Activated T-cell treated with anti-CD3 and anti-CD28 coated beads, Interleukin-2, amount 50 U/mL, for 1 hour (primary cell): ENCODE measurements at regions not wholly inside any gene's neighbourhood (a gene's known extent, or its start where the extent isn't known, plus 50 kb on each side); places are given as distances from the start of the nearest gene placed in this dataset.

Experiments used
- DNase-seq: peaks from one replicate; pipeline ENCODE4 v3.0.0-alpha.2; 2020

DNA sequence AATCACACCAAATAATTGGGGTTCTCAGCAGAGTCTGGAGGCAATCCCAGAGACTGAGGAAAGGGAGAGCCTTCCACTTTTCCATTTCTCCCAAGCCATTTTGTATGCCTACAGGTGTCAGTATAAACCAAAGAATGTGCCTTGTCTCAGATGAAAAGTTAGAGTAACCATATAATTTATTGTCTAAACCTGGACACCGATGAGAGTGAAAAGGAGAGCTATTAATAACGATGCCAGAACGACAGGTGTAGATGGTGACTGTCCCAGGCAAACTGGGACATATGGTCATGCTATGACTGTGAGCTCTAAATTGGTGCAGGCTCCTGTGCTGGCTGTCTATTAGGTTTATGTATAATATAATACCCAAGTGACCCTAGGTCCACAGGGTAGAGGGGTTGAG, 219.6 kb downstream of the ARHGAP12 start:
- no peak for DNase-seq

- DNase-seq: no peak
Measured at GRCh38 chr10:31708474-31708873, 220.2 kb downstream of the ARHGAP12 start.

DNA sequence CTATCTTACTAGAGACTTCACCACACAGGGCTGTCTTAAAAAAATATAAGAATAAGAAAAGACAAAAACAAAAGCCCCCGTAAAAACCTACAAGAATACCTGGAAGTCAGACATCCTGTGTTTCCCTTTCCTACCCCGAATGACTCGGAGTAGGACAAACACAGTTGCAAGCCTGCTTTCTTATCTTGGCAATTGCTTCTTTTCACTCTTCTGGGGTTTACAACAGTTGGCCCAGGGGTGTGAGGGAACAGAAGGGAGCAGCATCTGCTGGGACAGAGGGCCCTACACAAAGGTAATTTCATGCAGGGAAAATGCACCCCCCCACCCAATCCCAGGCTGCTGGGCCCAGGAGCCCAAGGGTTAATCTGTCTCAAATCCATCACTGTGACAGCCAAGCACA, 220.6 kb downstream of the ARHGAP12 start:
- no peak for DNase-seq

GRCh38 chr10:31707093-31708039, 221.3 kb downstream of the ARHGAP12 start:
- peak; percentile 24 for DNase-seq

GRCh38 chr10:31706464-31707092, 222.1 kb downstream of the ARHGAP12 start:
- no peak for DNase-seq

- no peak for DNase-seq
Measured at GRCh38 chr10:31705136-31705535, 223.5 kb downstream of the ARHGAP12 start.

GRCh38 chr10:31704195-31704594, 224.4 kb downstream of the ARHGAP12 start:
- no peak for DNase-seq

GRCh38 chr10:31702954-31703353, 225.7 kb downstream of the ARHGAP12 start:
- DNase-seq: no peak

GRCh38 chr10:31702005-31702404, 226.6 kb downstream of the ARHGAP12 start:
- no peak for DNase-seq

- no peak for DNase-seq
Measured at GRCh38 chr10:31701546-31701945, 227.1 kb downstream of the ARHGAP12 start.

- DNase-seq: no peak
Measured at GRCh38 chr10:31700181-31700611, 228.4 kb downstream of the ARHGAP12 start.

DNA sequence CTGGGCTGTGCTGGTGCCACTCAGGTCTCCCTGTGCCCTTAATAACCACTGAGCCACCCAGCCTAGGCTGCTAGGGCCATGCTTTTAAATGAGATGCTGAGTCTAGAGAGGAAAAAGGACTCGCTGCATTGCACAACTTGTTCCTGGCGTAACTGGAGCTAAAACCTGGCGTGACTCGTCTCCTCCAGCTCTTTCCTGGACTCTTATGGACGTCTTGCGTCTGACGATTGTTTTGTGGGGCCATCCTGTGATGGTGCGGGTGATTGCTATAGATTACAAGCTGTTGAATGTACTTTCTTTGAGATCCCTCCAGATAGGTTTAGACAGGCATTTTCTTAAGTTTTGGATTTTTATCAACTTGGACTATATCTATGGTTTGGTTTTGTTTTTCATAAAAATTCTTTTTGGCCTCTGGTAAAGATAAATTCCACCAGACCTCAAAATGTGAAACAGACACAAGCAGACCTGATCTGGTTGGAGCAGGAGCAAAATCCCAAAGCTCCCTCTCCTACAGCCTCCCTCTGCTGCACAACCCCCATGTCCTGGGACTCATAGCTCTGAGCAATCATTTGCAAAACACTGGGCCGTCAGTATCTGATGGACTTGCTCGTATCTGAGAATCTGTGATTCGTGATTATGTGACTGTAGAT, 230.3 kb downstream of the ARHGAP12 start:
- DNase-seq: no peak

DNA sequence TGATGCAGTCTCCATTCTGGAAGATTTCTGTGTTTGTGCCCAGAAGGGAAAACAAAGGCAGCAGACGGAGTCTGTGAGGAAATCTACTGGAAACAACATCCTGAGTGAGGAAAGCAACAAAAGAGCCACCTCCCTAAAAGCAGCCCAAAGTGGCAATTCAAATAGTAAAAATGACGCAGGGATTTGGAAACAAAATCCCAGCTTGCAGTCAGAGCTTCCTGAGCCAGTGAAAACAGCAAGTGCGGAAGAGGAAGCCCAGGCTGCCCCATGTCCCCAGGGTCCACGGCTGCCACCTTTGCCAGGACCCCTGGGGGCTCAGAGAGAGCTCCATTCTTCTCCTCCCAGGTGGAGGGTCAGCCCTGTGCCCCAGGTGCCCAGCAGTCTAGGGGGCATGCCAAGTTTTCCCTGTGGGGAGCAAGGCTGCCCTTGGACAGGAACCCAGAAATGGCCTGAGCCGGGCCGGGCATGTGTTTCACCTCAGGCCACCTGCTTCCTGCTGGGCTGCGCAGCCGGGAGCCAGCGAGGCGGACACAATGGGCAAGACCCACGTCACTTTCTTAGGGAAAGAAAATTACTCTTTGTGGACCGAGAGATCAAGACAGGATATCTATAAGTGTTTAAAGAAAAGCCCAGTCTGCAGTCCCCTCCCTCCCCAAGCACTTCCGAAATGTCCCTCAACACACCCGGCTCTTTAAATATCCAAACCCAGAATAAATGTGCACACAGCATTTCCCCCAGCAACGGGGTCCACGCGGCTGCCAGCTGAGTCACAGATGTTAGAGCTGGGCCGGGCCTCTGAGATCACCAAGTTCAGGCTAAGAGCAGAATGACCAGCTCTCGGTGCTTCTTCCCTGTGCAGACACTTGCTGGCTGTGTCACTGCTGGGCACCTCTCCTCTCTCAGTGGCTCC, 231.1 kb downstream of the ARHGAP12 start:
- no peak for DNase-seq

DNA sequence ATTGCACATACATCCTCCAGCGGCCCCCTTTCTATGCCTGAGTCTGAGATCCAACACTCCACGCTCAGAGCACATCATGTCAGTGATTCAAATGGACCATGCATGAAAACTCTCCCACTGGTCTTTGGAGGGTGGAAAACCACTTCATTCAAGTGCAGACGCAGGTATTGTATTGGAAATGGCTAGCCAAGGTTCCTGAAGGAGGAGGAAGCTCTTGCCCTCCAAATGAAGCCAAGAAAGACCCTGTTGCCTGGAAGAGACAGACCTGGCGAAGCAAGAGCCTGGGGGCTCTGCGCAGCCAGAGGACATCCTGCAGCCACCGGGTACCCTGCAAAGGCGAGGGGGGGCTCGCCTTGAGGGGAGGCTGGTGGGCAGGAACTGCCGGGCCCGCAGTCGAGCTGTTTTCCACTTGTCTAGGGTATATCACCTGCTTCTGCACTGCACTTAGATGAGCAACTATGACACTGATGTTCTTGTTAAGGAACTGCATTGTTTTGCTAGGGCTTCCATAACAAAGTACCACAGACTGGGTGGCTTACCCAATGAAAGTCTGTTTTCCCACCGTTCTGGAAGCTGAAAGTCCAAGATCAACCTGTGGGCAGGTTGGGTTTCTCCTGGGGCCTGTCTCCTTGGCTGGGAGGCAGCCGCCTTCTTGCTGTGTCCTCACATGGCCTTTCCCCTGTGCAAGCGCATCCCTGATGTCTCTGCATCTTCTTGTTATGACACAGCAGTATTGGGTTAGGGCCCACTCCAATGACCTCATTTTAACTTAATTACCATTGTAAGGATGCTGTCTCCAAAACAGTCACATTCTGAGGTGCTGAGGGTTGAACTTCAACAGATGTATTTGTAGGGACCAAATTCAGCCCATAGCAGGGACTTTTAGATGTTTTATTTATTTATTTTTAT, 233.4 kb downstream of the ARHGAP12 start:
- DNase-seq: no peak

GRCh38 chr10:31694126-31694685, 234.4 kb downstream of the ARHGAP12 start:
- no peak for DNase-seq

DNA sequence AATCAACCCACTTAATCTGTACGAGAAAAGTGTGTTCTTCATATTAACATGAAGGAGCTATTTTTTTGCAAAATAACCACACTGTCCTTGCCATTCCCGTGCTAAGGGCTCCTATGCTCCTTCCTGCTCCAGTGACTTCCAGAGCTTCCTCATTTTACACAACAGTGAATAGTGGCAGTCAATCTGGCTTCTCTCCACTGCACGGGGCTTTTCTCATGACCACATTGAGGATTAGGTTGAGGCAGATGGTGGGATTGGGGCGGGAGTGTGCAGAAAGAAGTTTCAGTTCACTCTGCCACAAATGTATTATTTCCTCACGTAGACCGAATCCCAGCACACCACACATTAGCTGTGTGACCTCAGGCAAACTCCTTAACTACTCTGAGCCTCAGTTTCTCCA, 235.1 kb downstream of the ARHGAP12 start:
- no peak for DNase-seq

DNA sequence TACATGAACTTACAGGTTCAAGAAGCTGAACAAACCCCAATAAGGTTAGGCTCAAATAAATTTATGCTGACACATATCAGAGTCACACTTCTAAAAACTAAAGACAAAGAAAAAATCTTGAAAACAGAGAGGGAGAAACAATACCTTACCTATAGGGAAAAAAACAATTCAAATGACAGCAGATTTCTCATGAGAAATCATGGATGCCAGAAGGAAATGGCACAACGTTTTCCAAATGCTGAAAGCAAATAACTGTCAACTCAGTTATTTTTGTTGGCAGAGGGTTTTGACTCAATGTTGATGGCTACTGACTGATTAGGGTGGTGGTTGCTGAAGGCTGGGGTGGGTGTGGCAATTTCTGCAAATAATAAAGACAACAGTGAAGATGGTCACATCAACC, 239.4 kb downstream of the ARHGAP12 start:
- DNase-seq: no peak

DNA sequence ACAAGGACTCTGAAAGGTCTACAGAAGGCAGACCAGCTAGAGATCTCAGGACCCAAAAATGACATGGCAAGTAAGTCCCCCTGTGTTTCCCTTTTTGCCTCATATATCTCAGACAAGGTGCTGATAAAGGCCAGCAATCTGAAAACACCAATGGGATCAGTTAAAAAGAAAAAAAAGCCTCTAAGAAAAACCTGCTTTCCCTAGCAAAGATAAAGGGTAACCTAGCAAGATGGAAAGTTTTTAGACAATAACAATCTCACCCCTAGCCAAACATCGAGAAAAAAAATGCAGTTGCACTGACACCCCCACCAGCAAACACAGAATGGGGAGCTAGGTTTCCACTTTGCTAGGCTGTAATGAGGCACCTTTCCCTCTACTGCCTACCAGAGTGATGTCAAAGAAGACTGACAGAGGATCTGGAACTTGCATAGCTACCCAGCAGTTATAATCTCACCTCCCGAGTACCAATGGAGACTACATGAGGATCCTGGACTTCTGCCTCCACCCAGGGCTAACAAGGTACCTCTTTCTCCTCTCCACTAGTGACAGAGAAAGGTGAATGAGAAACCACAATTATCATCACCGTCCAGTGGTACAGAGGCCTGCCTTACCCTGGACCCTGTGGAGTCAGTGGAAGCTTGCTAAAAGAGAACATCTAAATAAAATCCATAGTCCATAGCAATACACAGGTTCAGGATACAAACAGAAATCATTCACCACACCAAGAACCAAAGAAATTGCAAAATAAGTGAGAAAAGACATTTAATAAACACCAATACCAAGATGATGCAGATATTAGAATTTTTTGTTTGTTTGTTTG, 240.8 kb downstream of the ARHGAP12 start:
- no peak for DNase-seq

DNA sequence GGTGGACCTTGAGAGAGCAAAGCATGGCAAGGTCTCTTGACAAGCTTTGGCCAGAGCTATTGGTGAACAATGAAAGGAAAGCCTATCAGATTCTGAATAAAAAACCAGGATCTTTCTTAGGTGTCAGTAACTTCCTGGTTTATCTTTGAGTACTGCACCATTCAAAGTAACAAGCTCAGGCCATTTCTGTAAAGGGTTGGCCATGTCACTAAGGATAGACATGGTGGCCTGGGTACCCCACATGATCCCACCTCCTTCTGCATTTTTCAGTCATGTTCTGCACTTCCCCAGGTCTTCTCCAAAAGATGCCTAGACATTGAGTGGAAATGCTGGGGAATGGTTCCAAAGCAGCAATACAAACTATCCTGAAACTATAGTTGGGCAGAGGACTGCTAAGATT, 242.0 kb downstream of the ARHGAP12 start:
- no peak for DNase-seq

- DNase-seq: no peak
Measured at GRCh38 chr10:31683682-31684081, 244.9 kb downstream of the ARHGAP12 start.
